ENCODE measurements at regions not wholly inside any gene's neighbourhood (a gene's known extent, or its start where the extent isn't known, plus 50 kb on each side); places are given as distances from the start of the nearest gene placed in this dataset.

DNA sequence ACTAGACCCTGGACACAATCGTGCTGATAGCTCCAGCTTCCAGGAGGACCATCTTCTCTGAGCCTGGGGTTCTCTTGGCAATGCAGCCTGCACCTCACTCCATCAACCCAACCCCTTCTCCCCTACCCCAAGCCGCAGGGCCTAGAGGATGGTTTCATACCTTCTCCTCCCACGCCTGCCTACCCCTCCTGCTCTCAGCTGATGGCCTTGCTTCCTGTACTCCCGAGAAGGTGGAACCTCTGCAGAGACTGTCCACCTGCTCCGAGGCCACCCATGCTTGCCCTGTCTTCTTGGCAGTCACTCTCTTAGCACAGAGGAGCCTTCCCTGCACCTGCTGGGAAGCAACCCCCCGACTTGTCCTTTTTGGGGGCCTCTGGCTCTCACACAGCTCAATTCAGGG is 241.9 kb downstream of the IRX2 start:
- intact Hi-C loops (cut with micrococcal nuclease): no loop called here
- no peak overlapping the region for H3K9ac ChIP-seq (replicated peaks; ENCODE audit: extremely low read depth, insufficient read depth, low read length)
- FAIRE-seq (no peak), DNase-seq (ENCODE audit: low read depth, low spot score) (no peak)
- no TSS peak for BruUV-seq (replicated peaks)
- H3K27ac ChIP-seq (ENCODE audit: insufficient read depth, low read depth, low read length): no peak overlapping the region
- no peaks in the 10 kb centered on the region for H3K4me1 ChIP-seq (ENCODE audit: control insufficient read depth, extremely low read depth, insufficient read depth, low read length)
- H3K4me3 ChIP-seq (replicated peaks in 1 of 3; ENCODE audit: insufficient read depth in 1 of 3, low read depth in 1 of 3, low read length in 3 of 3): no peak overlapping the region
- no peaks in the 10 kb centered on the region for H3K36me3 ChIP-seq (ENCODE audit: control insufficient read depth in 2 of 2, extremely low read depth in 1 of 2, insufficient read depth in 2 of 2, low read length in 2 of 2)
- CTCF ChIA-PET: no interaction called here
- H3K79me2 ChIP-seq (ENCODE audit: control insufficient read depth, insufficient read depth, low read length): no peaks in the 10 kb centered on the region
- H3K27me3 ChIP-seq (ENCODE audit: control insufficient read depth in 2 of 2, insufficient read depth in 2 of 2, low read length in 2 of 2): no peaks in the 10 kb centered on the region
- no peaks in the 10 kb centered on the region for H4K20me1 ChIP-seq (replicated peaks; ENCODE audit: control insufficient read depth, extremely low read depth, insufficient read depth, low read length)
- dilution Hi-C loops (cut with MboI; ENCODE audit: extremely low pct_ligation_motif_present, low sequenced_read_pairs): no loop called here
- peaks cover 18% of the 10 kb centered on the region for H3K9me3 ChIP-seq (replicated peaks; ENCODE audit: control insufficient read depth, insufficient read depth, low read length)
- TF ChIP-seq, protein P1, sequence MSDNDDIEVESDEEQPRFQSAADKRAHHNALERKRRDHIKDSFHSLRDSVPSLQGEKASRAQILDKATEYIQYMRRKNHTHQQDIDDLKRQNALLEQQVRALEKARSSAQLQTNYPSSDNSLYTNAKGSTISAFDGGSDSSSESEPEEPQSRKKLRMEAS (IDR thresholded peaks at IDR 0.05; ENCODE audit: insufficient read depth, insufficient read length): no peak
- TF ChIP-seq, protein P2, sequence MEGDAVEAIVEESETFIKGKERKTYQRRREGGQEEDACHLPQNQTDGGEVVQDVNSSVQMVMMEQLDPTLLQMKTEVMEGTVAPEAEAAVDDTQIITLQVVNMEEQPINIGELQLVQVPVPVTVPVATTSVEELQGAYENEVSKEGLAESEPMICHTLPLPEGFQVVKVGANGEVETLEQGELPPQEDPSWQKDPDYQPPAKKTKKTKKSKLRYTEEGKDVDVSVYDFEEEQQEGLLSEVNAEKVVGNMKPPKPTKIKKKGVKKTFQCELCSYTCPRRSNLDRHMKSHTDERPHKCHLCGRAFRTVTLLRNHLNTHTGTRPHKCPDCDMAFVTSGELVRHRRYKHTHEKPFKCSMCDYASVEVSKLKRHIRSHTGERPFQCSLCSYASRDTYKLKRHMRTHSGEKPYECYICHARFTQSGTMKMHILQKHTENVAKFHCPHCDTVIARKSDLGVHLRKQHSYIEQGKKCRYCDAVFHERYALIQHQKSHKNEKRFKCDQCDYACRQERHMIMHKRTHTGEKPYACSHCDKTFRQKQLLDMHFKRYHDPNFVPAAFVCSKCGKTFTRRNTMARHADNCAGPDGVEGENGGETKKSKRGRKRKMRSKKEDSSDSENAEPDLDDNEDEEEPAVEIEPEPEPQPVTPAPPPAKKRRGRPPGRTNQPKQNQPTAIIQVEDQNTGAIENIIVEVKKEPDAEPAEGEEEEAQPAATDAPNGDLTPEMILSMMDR (IDR thresholded peaks at IDR 0.05; ENCODE audit: extremely low read depth in 1 of 2, insufficient read depth in 1 of 2, low read depth in 1 of 2, low read length in 2 of 2): no peak
- TF ChIP-seq POLR2AphosphoS5 (IDR thresholded peaks at IDR 0.05; ENCODE audit: insufficient read depth, low read depth, low read length) (no peak), JUN (IDR thresholded peaks at IDR 0.05; ENCODE audit: borderline replicate concordance, insufficient read depth, insufficient read length, low read depth) (no peak), MYC (IDR thresholded peaks at IDR 0.05; ENCODE audit: low read depth, low read length) (no peak), GATA2 (IDR thresholded peaks at IDR 0.05; ENCODE audit: insufficient read depth, insufficient read length, low read depth, low read length) (no peak), EZH2 (IDR thresholded peaks at IDR 0.05; ENCODE audit: borderline replicate concordance, low read depth, low read length, severe bottlenecking) (no peak)
- H3K9me1 ChIP-seq (replicated peaks; ENCODE audit: control insufficient read depth, extremely low read depth, insufficient read depth, low read length): no peaks in the 10 kb centered on the region
- H3K4me2 ChIP-seq (ENCODE audit: insufficient read depth, low read length): no peak overlapping the region
- POLR2A ChIA-PET: no interaction called here
- H2AFZ ChIP-seq (ENCODE audit: low read depth, low read length): no peak overlapping the region

Measured in endothelial cell of umbilical vein (primary cell).